GM18511 (cell line): ENCODE measurements at regions not wholly inside any gene's neighbourhood (a gene's known extent, or its start where the extent isn't known, plus 50 kb on each side); places are given as distances from the start of the nearest gene placed in this dataset.

ENCODE experiments used
- ATAC-seq: cut with Tn5 transposase; IDR thresholded peaks from one replicate; pipeline ENCODE4 v1.9.1; 2021; ENCODE audit warnings: mild to moderate bottlenecking, moderate library complexity; ENCODE audit not compliant: unreplicated experiment

DNA sequence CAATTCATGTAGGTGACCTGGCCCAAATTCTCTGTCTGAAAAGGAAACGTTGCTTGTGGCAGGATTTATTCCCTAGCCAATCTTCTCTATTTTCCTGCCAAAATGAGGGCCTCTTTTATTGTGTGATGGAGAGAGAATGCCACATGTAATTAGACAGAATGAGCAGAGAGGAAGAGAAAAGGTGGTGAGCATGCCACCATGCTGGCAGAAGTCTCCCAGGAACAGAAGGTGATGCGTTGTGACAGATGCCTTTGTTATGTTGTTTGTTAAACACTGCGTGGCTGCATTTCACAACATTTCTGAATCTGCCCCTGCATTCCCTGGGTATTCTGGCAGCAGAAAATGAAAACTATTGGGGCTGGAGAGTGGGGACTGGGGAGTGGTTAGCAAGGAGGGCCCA lies 577.6 kb downstream of the TLR4 start:
- ATAC-seq, result no peak

DNA sequence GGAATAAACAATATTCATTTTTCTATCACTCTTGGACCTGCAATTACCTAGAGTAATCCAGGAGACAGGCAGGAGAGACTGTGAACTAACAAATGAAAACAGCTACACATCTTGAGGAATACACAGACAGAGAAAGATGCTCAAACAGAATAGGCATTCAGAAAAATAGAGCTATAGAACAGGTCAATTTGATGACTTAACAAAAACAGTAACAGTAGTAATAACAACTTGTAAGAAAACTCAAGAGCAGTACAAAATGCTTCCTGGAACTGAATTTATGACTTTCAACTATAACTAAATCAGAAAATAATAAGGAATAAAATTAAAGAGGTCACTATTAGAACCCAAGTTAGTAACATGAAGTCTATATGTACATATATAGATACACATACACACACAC lies 579.3 kb downstream of the TLR4 start:
- no peak for ATAC-seq

DNA sequence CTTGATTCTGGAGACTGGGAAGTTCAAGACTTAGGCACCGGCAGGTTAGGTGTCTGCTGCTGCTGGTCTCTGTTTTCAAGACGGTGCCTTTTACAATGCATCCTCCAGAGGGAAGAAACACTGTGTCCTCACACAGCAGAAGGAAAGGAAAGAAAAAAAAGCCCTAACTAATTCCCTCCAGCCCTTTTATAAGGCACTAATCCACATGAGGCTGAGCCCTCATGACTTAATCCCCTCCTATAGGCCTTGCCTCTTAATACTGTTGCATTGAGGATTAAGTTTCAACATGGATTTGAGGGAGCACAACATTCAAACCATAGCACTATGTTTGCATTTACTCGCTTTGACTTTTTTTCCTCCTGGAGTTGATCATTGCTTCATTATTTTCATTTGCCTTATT lies 585.9 kb downstream of the TLR4 start:
- ATAC-seq, result no peak

DNA sequence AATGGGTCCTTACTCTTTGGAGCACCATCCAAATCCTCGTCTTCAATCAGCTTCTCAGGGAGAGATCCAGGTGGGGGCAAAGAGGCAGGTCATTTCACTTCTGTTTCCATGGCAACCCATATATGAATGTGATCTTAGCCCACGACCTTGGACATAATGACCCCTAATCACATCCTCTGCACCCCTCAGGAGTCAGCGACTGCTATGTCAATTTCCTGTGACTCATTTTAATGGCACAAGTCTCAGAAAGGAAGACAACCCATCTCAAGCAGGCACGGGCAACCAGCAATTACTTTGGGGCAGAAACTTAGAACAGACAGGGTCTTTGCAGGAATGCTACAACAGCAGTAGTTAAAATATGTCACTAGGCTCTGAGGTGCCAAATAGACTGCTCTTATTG lies 591.2 kb downstream of the TLR4 start:
- no peak for ATAC-seq

DNA sequence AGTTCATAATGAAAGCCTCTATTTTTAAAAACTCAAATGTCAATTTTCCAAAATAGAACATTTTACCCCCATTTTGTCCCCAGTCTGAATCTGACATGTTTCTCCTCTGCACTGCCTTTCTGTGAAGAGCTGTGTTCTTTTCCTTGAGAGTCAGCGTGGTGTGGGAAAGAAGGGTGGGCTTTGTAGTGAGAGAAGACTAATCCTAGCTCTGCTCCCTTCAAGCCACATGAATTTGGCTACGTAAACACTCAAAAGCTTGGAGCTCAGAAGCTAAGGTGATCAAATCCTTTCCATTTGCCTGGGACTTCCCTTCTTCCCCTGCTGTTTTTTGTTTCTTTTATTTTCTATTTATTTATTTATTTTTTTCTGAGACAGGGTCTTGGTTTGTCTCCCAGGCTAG lies 598.5 kb downstream of the TLR4 start:
- ATAC-seq, result no peak

DNA sequence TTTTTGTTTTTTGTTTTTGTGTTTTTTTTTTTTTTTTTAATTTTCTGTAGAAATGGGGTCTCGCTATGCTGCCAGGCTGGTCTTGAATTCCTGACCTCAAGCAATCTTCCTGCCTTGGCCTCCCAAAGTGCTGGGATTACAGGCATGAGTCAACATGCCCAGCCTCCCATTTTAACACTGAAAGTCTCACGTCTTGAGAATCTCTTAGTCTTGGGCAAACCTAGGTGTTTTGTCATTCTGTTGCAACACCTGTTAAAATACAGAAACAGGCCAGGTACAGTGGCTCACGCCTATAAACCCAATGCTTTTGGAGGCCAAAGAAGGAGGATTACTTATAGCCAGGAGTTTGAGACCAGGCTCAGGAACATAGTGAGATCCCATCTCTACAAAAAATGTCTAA lies 599.0 kb downstream of the TLR4 start:
- ATAC-seq, result no peak

DNA sequence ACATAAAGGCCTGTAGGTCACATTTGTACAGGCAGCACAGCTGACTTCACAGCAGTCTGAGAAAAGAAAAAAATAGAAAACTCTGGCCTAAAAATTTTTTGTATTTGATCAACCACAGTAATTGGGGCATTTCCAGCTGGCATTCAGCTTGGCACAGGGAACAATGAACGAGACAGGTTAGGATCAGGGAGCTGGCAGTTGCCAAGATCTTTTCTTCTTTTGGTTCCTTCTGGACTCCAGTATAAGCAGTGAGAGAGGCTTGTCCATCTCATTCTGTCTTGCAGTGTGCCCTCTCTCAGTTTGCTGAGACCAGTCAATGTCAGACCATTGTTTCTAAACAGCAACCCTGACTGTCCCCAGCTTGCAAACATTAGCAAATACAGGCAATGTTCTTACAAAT lies 601.1 kb downstream of the TLR4 start:
- ATAC-seq, result no peak

DNA sequence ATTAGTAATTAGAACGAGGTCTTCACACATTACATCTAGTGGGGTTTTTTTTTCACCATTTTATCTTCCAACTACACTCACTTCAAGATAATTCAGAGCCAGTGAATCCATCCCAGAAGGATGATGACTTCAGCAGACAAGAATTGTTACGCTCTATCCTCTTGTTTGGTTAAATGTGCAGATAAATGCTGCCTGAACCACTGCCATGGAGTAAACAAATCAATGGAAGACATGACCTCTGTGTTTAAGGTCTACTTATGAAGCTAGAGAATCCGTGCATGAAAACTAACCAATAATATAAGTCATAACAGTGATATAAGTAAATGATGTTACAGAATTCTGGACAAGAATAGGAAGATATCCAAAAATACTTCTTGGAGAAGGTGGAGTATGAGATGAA lies 602.6 kb downstream of the TLR4 start:
- ATAC-seq, result no peak

DNA sequence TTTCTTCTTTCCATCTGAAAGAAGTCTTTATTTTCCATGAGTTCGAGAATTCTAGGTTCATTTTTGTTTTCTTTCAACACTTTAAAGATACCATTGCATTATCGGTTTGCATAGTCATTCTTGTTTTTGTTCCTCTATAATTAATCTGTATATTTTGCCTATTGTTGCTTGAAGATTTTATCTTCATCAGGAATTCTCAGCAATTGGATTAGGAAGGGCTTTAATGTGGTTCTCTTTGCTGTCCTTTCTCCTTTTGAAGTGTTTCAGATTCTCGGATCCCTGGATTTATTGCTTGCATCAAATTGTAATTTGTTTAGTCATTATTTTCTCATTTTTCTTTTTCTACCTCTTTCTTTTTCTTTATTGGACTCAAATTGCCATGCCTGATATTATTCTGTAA lies 609.8 kb downstream of the TLR4 start:
- ATAC-seq, result no peak

DNA sequence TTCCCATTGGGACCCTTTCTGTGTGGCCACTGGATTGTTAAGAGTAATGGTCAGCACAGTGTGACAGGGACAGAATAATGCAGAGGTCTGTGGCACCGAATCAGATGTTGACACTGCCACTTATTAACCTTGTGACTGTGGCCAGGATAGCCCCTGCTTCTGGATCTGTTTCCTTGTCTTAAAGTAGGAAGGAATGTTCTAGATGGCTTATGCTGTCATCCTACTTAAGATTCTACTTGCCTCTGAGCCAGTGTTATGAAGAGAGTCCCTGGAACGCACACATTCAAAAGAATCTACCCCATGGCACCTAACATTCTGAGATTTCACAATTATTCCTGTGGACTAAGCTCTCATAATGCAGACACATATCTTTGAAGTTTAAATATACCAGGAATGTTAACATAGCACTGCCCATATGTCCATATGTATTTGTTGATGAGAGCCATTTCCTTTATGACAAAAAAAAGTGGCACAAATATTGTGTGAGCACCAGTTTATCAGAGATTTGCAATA lies 612.7 kb downstream of the TLR4 start:
- ATAC-seq, result no peak

DNA sequence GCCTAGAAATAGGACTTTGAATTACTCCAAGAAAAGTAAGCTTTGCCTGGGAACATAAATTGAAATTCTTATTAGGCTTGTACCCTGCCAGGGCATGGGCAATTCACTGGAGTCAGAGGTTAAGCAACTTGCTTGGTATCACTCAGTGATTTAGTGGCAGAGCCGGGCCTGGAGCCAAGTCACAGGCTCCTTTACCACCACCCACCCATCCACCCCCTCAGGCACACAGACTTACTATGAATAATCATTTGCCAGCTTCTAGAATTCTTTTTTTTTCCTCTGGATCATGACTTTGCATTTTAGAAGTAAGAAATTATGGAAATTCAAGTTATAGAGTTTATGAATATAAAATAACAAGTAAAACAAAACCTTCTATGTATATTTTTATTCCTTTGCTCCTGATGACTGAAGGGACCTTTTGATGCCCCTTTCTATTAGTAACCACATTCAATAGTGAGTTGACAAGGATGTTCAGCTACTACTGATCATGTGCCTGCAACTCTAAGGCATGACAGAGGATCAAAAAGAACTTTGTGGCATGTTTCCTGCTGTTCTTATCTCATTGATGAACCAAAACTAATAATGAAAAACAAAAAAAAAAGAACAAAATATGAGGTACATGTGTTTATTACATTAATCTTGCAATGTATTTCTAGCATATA lies 614.7 kb downstream of the TLR4 start:
- no peak for ATAC-seq

DNA sequence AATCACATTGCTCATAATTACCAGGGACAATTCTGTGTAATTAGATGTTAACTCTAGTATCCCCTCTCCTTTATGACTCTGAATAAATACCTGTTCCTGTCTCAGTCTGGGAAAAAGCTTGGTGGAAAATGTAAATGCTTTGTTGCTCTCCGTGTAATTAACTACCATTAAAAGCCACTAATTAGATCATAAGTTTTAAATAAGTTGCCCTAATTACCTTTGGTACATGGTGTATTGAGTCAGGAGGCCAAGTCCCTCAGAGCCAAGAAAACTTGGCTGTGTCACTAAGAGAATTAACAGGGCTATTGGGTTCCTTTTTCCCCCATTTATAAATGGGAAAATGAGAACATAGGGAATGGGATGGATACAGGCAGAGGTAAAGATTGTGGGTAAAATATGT lies 617.6 kb downstream of the TLR4 start:
- no peak for ATAC-seq

DNA sequence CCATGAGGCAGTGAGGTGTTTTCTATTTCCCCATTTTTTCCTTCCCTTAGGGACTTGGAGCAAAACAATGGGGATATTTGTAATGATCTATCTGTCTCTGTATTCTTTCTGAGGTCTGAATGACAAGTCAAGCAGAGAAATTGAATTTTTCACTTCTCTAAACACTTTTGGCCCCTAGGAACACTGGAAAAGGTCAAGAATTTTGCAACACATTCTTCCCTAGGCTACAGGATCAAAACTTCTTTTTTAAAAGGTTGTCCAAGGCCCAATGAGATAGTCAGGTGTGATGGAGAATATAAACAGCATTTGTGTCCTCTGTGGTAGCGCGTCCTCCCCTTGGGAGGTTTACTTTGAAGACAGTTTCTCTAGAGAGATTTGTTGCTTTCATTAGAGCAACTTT lies 620.5 kb downstream of the TLR4 start:
- ATAC-seq, result no peak

DNA sequence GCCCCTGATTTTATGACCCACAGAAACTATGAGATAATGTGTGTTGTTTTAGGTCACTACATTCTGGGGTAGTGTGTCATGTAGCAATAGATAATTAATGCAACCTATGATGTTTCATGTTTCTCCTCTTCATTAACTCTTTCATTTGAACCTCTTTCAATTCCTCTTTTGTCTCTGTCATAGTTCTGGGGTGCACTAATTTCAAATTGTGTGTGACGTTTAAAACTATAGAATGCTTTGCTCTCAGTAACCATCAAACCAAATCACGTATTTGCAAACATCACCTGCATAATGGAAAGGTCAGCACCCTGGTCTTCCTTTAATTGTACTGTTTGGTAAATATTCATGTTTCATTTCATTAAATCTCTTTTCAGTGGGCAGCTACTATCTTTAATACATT lies 621.6 kb downstream of the TLR4 start:
- no peak for ATAC-seq

DNA sequence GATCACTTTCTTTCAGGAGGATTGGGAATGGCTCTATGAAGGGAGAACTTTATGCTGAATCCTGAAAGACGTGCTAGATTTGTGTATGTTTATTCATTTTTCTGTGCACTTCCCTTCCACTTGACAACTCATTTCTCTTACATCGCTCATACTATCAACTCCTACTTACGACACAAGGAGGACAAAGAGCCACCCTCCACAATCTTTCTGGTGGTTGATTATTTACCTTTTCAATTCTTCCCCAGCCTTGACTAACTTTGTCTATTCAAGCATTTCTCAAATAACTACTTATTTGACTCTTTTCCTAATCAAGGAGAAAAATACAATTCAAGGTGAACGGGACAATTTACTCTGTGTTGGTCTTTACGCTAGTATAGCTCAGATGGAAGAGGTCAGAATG lies 622.1 kb downstream of the TLR4 start:
- no peak for ATAC-seq

DNA sequence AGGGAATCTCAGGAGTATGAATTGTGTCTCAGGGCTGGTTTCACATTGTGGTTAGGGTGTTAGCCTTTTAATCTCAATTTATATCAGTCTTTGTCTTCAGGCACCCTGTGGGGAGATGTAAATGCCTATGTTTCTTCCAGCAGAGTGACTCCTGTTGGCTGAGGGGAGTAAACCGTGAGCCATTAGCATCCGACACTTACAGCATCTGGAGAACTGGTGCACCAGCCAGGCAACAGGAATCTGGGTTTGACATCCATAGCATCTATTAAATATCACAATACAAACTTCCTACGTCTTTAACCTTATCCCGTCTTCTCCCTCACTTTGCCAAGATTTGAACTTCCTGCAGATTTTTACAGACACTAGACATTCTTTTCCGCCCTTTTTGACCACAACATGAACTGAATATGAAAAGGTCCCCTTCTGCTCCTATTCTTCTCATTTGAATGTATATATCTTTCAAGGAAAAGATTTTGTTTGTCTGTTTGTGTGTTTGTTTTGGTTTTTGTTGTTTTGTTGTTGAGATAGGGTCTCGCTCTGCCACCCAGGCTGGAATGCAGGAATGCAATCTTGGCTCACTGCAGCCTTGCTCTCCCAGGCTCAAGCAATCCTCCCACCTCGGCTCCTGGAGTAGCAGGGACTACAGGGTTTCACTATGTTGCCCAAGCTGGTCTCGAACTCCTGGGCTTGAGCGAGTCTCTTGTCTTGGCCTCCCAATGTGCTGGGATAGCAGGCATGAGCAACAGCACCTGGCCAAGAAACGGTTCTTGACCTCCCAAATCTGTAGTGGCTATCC lies 626.2 kb downstream of the TLR4 start:
- no peak for ATAC-seq

DNA sequence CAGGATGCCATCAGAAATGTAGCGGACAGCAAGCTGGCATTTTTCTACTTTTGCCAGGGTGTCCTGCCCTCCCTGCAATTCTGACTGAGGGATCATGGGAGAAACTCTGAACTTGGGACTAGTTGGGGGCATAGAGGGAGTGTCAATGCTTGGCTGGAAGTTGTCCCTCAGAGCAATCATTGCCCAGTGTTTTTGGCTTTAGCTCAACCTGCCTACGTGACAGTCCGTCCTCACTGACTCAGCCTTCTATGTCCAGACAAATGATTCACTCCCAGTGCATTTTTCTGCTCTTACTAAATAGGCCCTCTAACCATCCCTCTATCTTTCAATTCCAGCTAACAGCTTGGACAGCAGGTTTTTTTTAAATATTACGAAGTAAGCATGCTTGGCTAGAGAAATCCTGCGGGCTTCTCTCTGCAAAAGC lies 627.4 kb downstream of the TLR4 start:
- no peak for ATAC-seq

DNA sequence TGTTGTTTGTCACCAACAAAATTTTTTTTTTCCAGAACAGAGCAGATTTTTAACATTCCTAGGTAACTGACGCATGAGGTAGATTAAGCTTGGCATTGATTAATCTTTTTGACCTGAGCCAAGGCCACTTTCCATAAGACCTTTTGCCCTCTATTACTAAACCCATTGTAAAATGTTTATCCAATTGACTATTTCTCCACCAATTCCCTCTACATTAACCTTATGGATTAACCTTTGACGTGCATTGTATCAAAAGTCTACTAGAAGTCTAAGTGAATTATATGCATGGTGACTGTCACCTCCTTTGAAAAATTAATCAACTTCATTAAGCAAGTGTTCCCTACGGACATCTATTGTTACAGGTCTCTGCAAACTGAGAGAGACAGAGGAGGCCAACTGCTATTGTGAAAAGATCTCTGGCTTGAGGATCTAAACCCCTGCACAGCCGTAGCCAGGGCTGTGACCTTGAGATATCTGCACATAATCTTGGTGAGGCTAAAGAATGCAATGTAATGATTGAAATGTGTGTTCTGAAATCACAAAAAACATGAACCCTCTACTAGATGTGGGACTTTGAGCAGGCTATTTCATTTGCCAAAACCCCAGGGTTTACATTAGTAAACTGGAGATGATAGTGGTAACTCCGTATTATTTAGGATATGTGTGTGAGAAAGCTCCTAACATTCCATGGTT lies 632.2 kb downstream of the TLR4 start:
- no peak for ATAC-seq

DNA sequence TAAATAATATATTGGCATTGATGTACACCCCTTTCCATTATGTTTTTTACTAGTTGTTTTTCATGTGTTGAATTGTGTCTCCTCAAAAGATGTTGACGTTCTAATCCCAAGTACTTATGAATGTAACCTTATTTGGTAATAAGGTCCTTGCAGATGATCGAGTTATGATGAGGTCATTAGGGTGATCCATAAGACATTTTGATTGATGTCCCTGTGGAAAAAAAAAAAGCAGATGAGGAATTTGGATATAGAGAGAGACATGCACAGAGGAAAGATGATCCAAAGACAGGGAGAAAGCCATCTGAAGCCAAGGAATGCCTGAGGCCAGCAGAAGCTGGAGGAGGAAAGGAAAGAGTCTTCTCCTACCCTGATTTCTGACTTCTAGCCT lies 632.7 kb downstream of the TLR4 start:
- no peak for ATAC-seq

DNA sequence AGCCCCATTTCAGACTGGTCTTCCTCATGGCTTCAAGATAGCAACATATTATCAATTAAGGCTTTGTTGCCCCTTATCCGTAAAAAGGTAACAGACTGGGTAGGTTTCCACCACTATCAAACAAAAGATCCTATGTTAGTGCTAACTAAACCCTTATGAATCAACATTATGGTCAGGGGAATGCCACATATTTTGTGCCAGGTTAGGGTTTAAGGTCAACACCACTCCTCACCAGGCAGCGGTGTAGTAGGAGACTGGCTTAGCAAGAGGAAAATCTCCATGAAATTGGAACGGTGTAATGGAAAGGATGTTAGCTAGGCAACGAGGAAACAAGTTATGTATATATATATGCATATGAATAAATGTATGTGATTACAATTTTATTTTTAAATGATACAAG lies 655.8 kb downstream of the TLR4 start:
- ATAC-seq, result no peak

DNA sequence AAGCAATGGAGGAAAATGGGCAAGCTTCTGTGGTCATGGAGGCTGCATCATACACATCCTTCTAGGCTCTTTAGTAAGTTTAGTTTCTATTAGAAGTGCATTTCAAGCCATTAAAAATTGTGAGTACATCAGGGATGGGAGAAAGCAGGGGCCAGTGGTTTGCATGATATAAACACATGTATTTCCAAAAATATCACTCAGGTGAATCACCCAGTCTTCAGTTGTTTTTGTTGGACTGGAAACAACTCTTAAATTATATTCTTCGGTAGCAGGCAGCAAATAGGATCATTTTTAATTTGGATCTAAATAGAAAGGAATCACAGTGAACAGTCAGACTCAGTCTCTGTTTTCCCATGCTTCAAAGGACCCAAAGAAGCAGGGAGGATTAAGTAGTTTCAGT lies 657.9 kb downstream of the TLR4 start:
- ATAC-seq, result no peak

DNA sequence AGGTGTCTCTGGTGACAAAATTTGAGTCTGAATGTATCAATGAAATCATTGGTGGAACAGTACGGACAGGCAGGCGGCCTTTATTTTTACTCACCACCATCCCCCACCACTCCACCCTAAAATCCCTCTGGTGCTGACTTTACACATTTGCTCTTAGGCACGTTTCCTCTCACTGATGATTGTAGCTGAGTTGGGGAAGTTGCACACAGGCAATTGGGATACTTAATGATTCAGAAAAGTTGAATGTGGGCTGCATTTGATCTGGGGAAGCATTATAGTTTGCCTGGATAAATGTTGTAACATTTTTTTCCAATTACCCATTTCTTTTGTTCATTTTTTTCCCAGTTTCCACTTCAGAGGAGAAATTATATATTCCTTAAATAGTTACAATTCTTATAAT lies 658.4 kb downstream of the TLR4 start:
- no peak for ATAC-seq
